ENCODE measurements at regions not wholly inside any gene's neighbourhood (a gene's known extent, or its start where the extent isn't known, plus 50 kb on each side); places are given as distances from the start of the nearest gene placed in this dataset.
"Not testable (repeated sequence)": the region's sequence is repeated elsewhere in the genome, so short reads cannot be mapped to it uniquely, and the experiment has no call there.

DNA sequence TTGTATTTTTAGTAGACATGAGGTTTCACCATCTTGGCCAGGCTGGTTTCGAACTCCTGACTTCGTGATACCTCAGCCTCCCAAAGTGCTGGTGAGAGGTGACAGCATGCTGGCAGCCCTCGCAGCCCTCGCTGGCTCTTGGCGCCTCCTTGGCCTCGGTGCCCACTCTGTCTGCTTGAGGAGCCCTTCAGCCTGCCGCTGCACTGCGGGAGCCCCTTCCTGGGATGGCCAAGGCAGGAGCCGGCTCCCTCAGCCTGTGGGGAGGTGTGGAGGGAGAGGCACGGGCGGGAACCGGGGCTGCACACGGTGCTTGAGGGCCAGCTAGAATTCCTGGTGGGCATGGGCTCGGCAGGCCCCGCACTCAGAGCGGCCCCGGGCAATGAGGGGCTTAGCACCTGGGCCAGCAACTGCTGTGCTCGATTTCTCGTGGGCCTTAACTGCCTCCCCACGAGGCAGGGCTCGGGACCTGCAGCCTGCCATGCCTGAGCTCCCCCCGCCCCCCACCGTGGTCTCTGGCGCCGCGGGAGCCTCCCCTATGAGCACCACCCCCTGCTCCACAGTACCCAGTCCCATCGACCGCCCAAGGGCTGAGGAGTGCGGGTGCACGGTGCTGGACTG is 96.5 kb upstream of the RHOBTB1 start:
- TF ChIP-seq LEF1 (IDR thresholded peaks at IDR 0.05; ENCODE audit: borderline replicate concordance) (no peak), ZNF384 (IDR thresholded peaks at IDR 0.05) (no peak), TARDBP (IDR thresholded peaks at IDR 0.05) (no peak), L3MBTL2 (conservative IDR thresholded peaks at IDR 0.05) (no peak), SP1 (IDR thresholded peaks at IDR 0.05) (no peak), HDGF (IDR thresholded peaks at IDR 0.05; ENCODE audit: borderline replicate concordance) (no peak), ARNT (IDR thresholded peaks at IDR 0.05) (no peak), CTBP1 (IDR thresholded peaks at IDR 0.05; ENCODE audit: borderline replicate concordance) (no peak), ELF4 (IDR thresholded peaks at IDR 0.05) (no peak), SUZ12 (IDR thresholded peaks at IDR 0.05) (no peak), FOXM1 (IDR thresholded peaks at IDR 0.05; ENCODE audit: borderline replicate concordance) (no peak), FOXA1 (IDR thresholded peaks at IDR 0.05) (no peak), NFRKB (IDR thresholded peaks at IDR 0.05) (no peak), BHLHE40 (IDR thresholded peaks at IDR 0.05; ENCODE audit: borderline replicate concordance) (no peak), FOXK2 (IDR thresholded peaks at IDR 0.05) (no peak)
- TF ChIP-seq, protein P1, sequence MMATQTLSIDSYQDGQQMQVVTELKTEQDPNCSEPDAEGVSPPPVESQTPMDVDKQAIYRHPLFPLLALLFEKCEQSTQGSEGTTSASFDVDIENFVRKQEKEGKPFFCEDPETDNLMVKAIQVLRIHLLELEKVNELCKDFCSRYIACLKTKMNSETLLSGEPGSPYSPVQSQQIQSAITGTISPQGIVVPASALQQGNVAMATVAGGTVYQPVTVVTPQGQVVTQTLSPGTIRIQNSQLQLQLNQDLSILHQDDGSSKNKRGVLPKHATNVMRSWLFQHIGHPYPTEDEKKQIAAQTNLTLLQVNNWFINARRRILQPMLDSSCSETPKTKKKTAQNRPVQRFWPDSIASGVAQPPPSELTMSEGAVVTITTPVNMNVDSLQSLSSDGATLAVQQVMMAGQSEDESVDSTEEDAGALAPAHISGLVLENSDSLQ (IDR thresholded peaks at IDR 0.05) = no peak
- ChIA-PET CTCF (no interaction called here), POLR2A (no interaction called here)
- no peak for DNase-seq (ENCODE audit: extremely low spot score)

DNA sequence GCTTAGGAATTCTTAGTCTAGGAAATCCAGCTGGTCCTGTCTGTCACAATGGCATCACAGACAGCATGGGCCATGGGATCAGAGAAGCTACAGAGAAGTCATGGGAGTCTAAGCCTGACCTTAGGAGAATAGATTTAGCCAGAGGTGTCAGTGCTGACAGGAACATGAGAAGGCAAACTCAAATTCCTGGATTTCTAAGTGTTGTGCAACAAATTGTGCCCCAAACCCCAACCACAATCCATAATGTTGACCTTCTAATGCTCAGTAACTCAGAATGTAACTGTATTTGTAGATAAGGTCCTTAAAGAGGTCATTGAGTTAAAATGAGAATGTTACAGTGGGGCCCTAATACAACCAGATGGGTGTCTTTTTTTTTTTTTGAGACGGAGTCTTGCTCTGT is 95.9 kb upstream of the RHOBTB1 start:
- CTCF ChIA-PET = no interaction called here
- POLR2A ChIA-PET = no interaction called here

DNA sequence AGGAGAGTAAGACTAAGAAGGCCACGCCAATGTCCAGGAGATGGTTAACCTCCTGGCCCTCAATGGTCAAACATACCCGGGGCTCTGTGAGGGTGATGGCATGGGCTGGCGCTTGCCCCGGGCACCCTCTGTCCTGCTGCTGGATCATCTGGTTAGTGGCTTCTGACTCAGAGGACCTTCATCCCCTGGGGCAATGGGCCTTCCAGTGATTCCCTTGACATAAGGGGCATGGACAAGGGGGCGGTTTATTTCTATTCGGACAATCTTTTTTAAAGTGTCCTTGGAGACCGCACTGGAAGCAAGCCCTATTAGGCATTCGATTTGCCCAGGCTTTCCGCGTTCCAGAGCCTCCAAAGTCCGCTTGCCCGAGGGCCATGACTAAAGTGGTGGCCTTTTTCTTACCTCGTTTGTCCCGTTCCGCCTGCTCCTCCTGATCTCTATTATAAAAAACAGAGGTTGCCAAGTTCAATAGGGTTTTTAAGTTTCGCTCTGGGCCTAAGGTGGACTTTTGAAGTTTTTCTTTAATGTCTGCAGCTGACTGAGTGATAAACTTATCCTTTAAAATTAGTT is 93.4 kb upstream of the RHOBTB1 start:
- DNase-seq (ENCODE audit: extremely low spot score); POLR2A ChIA-PET; CTCF ChIA-PET: not testable (repeated sequence)

More for the DNA sequence above, 95.9 kb upstream of the RHOBTB1 start:
- DNase-seq (ENCODE audit: extremely low spot score) = no peak
- TF ChIP-seq CTBP1 (IDR thresholded peaks at IDR 0.05; ENCODE audit: borderline replicate concordance) = no peak
- no peak for TF ChIP-seq SUZ12 (IDR thresholded peaks at IDR 0.05)
- no peak for TF ChIP-seq BHLHE40 (IDR thresholded peaks at IDR 0.05; ENCODE audit: borderline replicate concordance)
- no peak for TF ChIP-seq L3MBTL2 (conservative IDR thresholded peaks at IDR 0.05)
- TF ChIP-seq ZNF384 (IDR thresholded peaks at IDR 0.05) = no peak
- TF ChIP-seq LEF1 (IDR thresholded peaks at IDR 0.05; ENCODE audit: borderline replicate concordance) = no peak
- TF ChIP-seq FOXM1 (IDR thresholded peaks at IDR 0.05; ENCODE audit: borderline replicate concordance) = no peak
- no peak for TF ChIP-seq ELF4 (IDR thresholded peaks at IDR 0.05)
- TF ChIP-seq SP1 (IDR thresholded peaks at IDR 0.05) = no peak
- no peak for TF ChIP-seq TARDBP (IDR thresholded peaks at IDR 0.05)
- no peak for TF ChIP-seq ARNT (IDR thresholded peaks at IDR 0.05)

DNA sequence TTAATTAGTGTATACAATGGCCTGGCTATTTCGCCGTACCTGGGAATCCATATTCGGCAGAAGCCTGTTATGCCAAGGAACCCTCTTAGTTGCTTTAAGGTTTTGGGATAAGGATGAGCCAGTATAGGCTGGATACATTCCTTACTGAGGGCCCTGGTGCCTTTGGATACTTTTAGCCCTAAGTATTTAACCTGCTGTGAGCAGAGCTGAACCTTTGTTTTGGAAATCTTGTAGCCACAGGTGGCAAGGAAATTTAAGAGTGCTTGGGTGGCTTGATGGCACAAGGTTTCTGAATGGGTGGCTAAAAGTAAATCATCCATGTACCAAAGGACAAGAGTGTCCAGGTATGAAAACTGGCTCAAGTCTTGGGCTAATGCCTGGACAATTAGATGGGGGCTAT is 92.2 kb upstream of the RHOBTB1 start:
- DNase-seq (ENCODE audit: extremely low spot score); CTCF ChIA-PET; POLR2A ChIA-PET: not testable (repeated sequence)

DNA sequence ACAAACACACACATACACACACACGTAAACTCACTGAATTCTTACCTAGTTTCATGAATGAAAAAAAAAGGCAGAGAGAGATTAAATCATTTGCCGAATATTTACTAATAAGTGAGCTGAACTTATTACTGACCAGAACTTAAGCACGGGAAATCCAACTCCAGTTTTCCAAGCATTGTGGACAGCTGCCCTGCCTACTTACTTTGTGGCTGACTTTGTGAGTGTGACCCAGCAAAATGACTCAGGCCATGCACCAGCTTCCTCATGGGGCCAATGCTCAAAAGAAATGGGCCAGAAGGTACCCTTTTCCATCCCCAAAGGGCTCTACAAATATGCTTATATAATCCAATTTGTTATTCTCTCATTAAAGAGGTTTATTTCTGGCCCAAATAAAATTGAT is 87.4 kb upstream of the RHOBTB1 start:
- DNase-seq (ENCODE audit: extremely low spot score) = no peak
- ChIA-PET CTCF (no interaction called here), POLR2A (no interaction called here)
- no peak for TF ChIP-seq HDGF (IDR thresholded peaks at IDR 0.05; ENCODE audit: borderline replicate concordance)
- TF ChIP-seq CTBP1 (IDR thresholded peaks at IDR 0.05; ENCODE audit: borderline replicate concordance) = no peak
- no peak for TF ChIP-seq NFRKB (IDR thresholded peaks at IDR 0.05)
- TF ChIP-seq FOXA1 (IDR thresholded peaks at IDR 0.05) = no peak
- TF ChIP-seq ZNF384 (IDR thresholded peaks at IDR 0.05) = no peak
- TF ChIP-seq FOXM1 (IDR thresholded peaks at IDR 0.05; ENCODE audit: borderline replicate concordance) = no peak
- no peak for TF ChIP-seq L3MBTL2 (conservative IDR thresholded peaks at IDR 0.05)

DNA sequence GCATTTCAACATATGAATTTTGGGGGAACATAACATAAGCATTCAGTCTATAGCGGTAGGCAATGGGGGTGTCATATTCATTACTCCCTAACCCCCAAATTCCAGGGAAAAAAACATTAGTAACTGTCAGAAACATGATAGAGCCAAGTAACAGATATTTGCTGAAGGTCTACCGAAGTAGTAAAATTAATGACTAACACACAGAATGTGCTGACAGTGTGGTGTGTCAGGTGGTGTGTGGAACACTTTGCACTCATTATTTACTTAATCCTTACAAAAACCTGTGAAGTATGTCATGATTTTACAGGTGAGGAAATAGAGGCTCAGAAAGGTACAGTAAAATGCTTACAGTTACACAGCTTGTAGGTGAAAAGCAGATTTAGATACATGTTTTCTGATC is 85.4 kb upstream of the RHOBTB1 start:
- TF ChIP-seq, protein P1 (IDR thresholded peaks at IDR 0.05) = no peak
- TF ChIP-seq BHLHE40 (IDR thresholded peaks at IDR 0.05; ENCODE audit: borderline replicate concordance) (no peak), ZNF384 (IDR thresholded peaks at IDR 0.05) (no peak), L3MBTL2 (conservative IDR thresholded peaks at IDR 0.05) (no peak), ARNT (IDR thresholded peaks at IDR 0.05) (no peak), FOXK2 (IDR thresholded peaks at IDR 0.05) (no peak), HDGF (IDR thresholded peaks at IDR 0.05; ENCODE audit: borderline replicate concordance) (no peak), SUZ12 (IDR thresholded peaks at IDR 0.05) (no peak), NFRKB (IDR thresholded peaks at IDR 0.05) (no peak), TARDBP (IDR thresholded peaks at IDR 0.05) (no peak), LEF1 (IDR thresholded peaks at IDR 0.05; ENCODE audit: borderline replicate concordance) (no peak)
- no peak for DNase-seq (ENCODE audit: extremely low spot score)
- ChIA-PET CTCF (no interaction called here), POLR2A (no interaction called here)

DNA sequence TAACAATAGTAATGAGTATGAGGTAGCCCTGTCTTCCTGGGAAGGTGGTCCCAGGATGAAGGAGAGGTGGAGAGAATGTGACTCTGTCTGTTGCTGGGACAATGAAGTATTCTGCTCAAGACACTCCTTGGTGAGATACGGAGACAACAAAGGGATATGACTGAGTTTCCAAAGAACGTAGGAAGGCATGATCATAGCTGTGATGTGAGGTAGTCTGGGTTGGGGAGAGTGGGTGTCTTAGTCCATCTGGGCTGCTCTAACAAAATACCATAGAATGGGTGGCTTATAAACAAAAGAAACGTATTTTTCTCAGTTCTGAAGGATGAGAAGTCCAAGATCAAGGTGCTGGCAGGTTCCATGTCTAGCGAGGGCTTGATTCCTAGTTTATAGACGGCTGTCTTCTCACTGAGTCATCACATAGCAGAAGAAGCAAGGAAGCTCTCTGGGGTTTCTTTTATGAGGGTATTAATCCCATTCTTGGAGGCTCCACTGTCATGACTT is 84.9 kb upstream of the RHOBTB1 start:
- no peak for TF ChIP-seq L3MBTL2 (conservative IDR thresholded peaks at IDR 0.05)
- no peak for TF ChIP-seq CTBP1 (IDR thresholded peaks at IDR 0.05; ENCODE audit: borderline replicate concordance)
- no peak for TF ChIP-seq ARNT (IDR thresholded peaks at IDR 0.05)
- no peak for TF ChIP-seq SP1 (IDR thresholded peaks at IDR 0.05)
- no peak for TF ChIP-seq TARDBP (IDR thresholded peaks at IDR 0.05)
- POLR2A ChIA-PET = no interaction called here

More for the DNA sequence above, 84.9 kb upstream of the RHOBTB1 start:
- DNase-seq (ENCODE audit: extremely low spot score) = no peak
- CTCF ChIA-PET = no interaction called here
